DND-41 (cell line): ENCODE measurements at regions not wholly inside any gene's neighbourhood (a gene's known extent, or its start where the extent isn't known, plus 50 kb on each side); places are given as distances from the start of the nearest gene placed in this dataset.

Source experiments
- ATAC-seq: fragments of 200-7000 bp; cut with Tn5 transposase; 3 replicates; pipeline ENCODE4 v1.9.1; 2021; ENCODE audit warnings: low read depth; ENCODE audit not compliant: insufficient read depth
- DNase-seq: peaks from one replicate; pipeline ENCODE4 v3.0.0-alpha.2; 2020
- H2AFZ ChIP-seq: 2 replicates; pipeline ENCODE4 v1.6.0; 2012; ENCODE audit warnings: low read depth, low read length
- H3K27ac ChIP-seq: 2 replicates; pipeline ENCODE4 v1.5.1; 2012; ENCODE audit warnings: low read length, inconsistent platforms
- H3K27me3 ChIP-seq: fragments of 200-600 bp; sonication (generic); 2 replicates; pipeline ENCODE4 v1.6.0; 2012; ENCODE audit warnings: low read length, mild to moderate bottlenecking, inconsistent platforms; ENCODE audit not compliant: insufficient read depth, poor library complexity
- H3K36me3 ChIP-seq: 2 replicates; pipeline ENCODE4 v1.5.1; 2012; ENCODE audit warnings: low read length, inconsistent platforms; ENCODE audit not compliant: insufficient read depth
- H3K4me1 ChIP-seq: 2 replicates; pipeline ENCODE4 v1.5.1; 2012; ENCODE audit warnings: mild to moderate bottlenecking, low read length; ENCODE audit not compliant: insufficient read depth
- H3K4me2 ChIP-seq: 2 replicates; pipeline ENCODE4 v1.6.0; 2012; ENCODE audit warnings: mild to moderate bottlenecking, moderate library complexity, low read length, inconsistent platforms; ENCODE audit not compliant: insufficient read depth
- H3K4me3 ChIP-seq, 2 experiments: fragments of 200-600 bp in 1 of 2; shearing (Covaris generic) in 1 of 2; 2 replicates each; pipeline ENCODE4 v1.5.1; 2012 to 2016; ENCODE audit warnings: inconsistent platforms in 2 of 2, low read length in 2 of 2, mild to moderate bottlenecking in 2 of 2, low read depth in 1 of 2, moderate library complexity in 1 of 2
- H3K79me2 ChIP-seq: 2 replicates; pipeline ENCODE4 v1.6.0; 2012; ENCODE audit warnings: low read length, inconsistent platforms; ENCODE audit not compliant: insufficient read depth
- H3K9ac ChIP-seq: 2 replicates; pipeline ENCODE4 v1.6.0; 2012; ENCODE audit warnings: low read depth, mild to moderate bottlenecking, inconsistent platforms, low read length, moderate library complexity
- H3K9me3 ChIP-seq: 2 replicates; pipeline ENCODE4 v1.5.1; 2012; ENCODE audit warnings: low read length, moderate library complexity, mild to moderate bottlenecking, inconsistent platforms; ENCODE audit not compliant: insufficient read depth, severe bottlenecking
- H4K20me1 ChIP-seq: 2 replicates; pipeline ENCODE4 v1.6.0; 2012; ENCODE audit warnings: low read length; ENCODE audit not compliant: insufficient read depth
- EZH2 ChIP-seq: IDR thresholded peaks from 3 replicates; pipeline ENCODE4 v1.6.1; 2012; ENCODE audit warnings: borderline replicate concordance, low read depth, mild to moderate bottlenecking, moderate library complexity, low read length, inconsistent platforms; ENCODE audit not compliant: severe bottlenecking
- TF ChIP-seq, protein P1 (sequence below): IDR thresholded peaks from 2 replicates; pipeline ENCODE4 v1.5.1; 2012; ENCODE audit warnings: borderline replicate concordance, low read length, moderate library complexity, mild to moderate bottlenecking; ENCODE audit not compliant: poor library complexity, severe bottlenecking; ENCODE audit errors: extremely low read depth

- no peaks in the 10 kb centered on the region for H3K27me3 ChIP-seq
- H3K27ac ChIP-seq: no peak overlapping the region
- H2AFZ ChIP-seq: no peak overlapping the region
- DNase-seq (no peak), ATAC-seq (no peak)
- TF ChIP-seq, protein P1, sequence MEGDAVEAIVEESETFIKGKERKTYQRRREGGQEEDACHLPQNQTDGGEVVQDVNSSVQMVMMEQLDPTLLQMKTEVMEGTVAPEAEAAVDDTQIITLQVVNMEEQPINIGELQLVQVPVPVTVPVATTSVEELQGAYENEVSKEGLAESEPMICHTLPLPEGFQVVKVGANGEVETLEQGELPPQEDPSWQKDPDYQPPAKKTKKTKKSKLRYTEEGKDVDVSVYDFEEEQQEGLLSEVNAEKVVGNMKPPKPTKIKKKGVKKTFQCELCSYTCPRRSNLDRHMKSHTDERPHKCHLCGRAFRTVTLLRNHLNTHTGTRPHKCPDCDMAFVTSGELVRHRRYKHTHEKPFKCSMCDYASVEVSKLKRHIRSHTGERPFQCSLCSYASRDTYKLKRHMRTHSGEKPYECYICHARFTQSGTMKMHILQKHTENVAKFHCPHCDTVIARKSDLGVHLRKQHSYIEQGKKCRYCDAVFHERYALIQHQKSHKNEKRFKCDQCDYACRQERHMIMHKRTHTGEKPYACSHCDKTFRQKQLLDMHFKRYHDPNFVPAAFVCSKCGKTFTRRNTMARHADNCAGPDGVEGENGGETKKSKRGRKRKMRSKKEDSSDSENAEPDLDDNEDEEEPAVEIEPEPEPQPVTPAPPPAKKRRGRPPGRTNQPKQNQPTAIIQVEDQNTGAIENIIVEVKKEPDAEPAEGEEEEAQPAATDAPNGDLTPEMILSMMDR: no peak
- TF ChIP-seq EZH2: no peak
- no peak overlapping the region for H3K4me3 ChIP-seq
- H3K4me2 ChIP-seq: no peak overlapping the region
- H3K9ac ChIP-seq: no peak overlapping the region
- H4K20me1 ChIP-seq: no peaks in the 10 kb centered on the region
- no peaks in the 10 kb centered on the region for H3K79me2 ChIP-seq
- no peaks in the 10 kb centered on the region for H3K4me1 ChIP-seq
- peaks cover 2% of the 10 kb centered on the region for H3K9me3 ChIP-seq
- H3K36me3 ChIP-seq: no peaks in the 10 kb centered on the region
These were observed 137.3 kb upstream of the PTPRM start for GRCh38 chr18:7429831-7430230.

DNA sequence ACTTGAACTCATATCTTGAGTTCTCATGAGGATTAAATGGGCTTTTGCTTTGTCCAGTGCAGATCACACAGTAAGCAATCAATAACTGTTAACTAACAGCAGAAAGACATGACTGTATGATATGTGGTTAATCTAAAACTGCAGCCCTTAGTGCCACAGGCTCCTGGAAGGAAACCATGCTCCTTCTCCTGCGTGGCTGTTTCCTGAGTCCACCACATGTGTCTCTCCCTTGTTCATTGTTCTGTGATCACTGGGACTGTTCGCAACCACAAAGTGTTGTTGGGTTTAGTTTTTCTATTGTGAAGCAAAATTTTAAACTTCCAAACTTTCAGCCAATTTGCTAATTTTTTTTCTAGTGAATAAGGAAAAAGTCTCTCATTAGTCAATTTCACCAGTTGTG lies 130.9 kb upstream of the PTPRM start:
- no peak overlapping the region for H3K9ac ChIP-seq
- TF ChIP-seq, protein P1: no peak
- no peak for TF ChIP-seq EZH2
- no peak for DNase-seq
- H3K79me2 ChIP-seq: no peaks in the 10 kb centered on the region
- no peaks in the 10 kb centered on the region for H3K27me3 ChIP-seq
- H3K36me3 ChIP-seq: no peaks in the 10 kb centered on the region
- H4K20me1 ChIP-seq: no peaks in the 10 kb centered on the region
- ATAC-seq: no peak
- H3K4me1 ChIP-seq: no peaks in the 10 kb centered on the region
- no peak overlapping the region for H3K4me3 ChIP-seq
- H2AFZ ChIP-seq: no peak overlapping the region
- H3K27ac ChIP-seq: no peak overlapping the region
- H3K4me2 ChIP-seq: no peak overlapping the region
- H3K9me3 ChIP-seq: no peaks in the 10 kb centered on the region

DNA sequence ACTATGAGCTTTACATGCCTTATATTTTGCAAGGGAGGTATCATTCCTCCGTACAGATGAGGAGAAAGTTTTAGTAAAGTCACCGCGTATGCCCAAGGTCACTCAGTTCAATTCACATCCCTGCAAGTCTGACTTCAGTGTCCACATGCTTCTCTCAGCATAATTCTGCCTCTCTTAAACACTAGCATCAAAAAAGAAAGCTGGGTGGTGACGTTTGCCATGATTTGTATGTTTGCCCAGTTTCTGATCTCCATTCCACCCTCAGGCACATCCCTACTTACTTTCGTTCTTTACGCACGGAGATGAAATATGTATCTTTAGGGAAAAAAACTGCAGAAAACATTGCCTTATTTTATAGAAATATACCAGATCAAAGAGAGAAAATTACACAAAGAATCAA lies 129.2 kb upstream of the PTPRM start:
- H3K27ac ChIP-seq: no peak overlapping the region
- TF ChIP-seq, protein P1: no peak
- TF ChIP-seq EZH2: no peak
- no peaks in the 10 kb centered on the region for H3K9me3 ChIP-seq
- no peak overlapping the region for H3K4me2 ChIP-seq
- ATAC-seq (no peak), DNase-seq (no peak)
- H4K20me1 ChIP-seq: no peaks in the 10 kb centered on the region
- no peaks in the 10 kb centered on the region for H3K79me2 ChIP-seq
- H3K9ac ChIP-seq: no peak overlapping the region
- no peaks in the 10 kb centered on the region for H3K36me3 ChIP-seq
- no peaks in the 10 kb centered on the region for H3K4me1 ChIP-seq
- no peak overlapping the region for H2AFZ ChIP-seq
- no peaks in the 10 kb centered on the region for H3K27me3 ChIP-seq
- no peak overlapping the region for H3K4me3 ChIP-seq

GRCh38 chr18:7438646-7439045 lies 128.5 kb upstream of the PTPRM start:
- H3K9ac ChIP-seq: no peak overlapping the region
- no peaks in the 10 kb centered on the region for H4K20me1 ChIP-seq
- H3K79me2 ChIP-seq: no peaks in the 10 kb centered on the region
- no peak overlapping the region for H2AFZ ChIP-seq
- H3K27ac ChIP-seq: no peak overlapping the region
- H3K9me3 ChIP-seq: no peaks in the 10 kb centered on the region
- no peaks in the 10 kb centered on the region for H3K27me3 ChIP-seq
- DNase-seq (no peak), ATAC-seq (no peak)
- TF ChIP-seq, protein P1: no peak
- TF ChIP-seq EZH2: no peak
- H3K36me3 ChIP-seq: no peaks in the 10 kb centered on the region
- no peak overlapping the region for H3K4me2 ChIP-seq
- no peak overlapping the region for H3K4me3 ChIP-seq
- H3K4me1 ChIP-seq: no peaks in the 10 kb centered on the region
